K562 (cell line): ENCODE measurements at regions not wholly inside any gene's neighbourhood (a gene's known extent, or its start where the extent isn't known, plus 50 kb on each side); places are given as distances from the start of the nearest gene placed in this dataset.

Experiments used
- POLR2B ChIP-seq: fragments of 450-650 bp; IDR thresholded peaks from 2 replicates; pipeline ENCODE4 v1.6.1; 2018; ENCODE audit warnings: low read depth; ENCODE audit not compliant: partially characterized antibody
- YY1 ChIP-seq, 3 experiments: IDR thresholded peaks; 2 replicates each; pipeline ENCODE4 v1.6.1; 2011; ENCODE audit warnings: low read length in 2 of 3, mild to moderate bottlenecking in 2 of 3, moderate library complexity in 2 of 3, borderline replicate concordance in 1 of 3, control low read depth in 1 of 3, low read depth in 1 of 3; ENCODE audit not compliant: insufficient read depth in 3 of 3, insufficient replicate concordance in 2 of 3, control insufficient read depth in 1 of 3, insufficient read length in 1 of 3; ENCODE audit errors: extremely low read depth in 1 of 3
- ZNF561 ChIP-seq: fragments of 450-650 bp; formaldehyde crosslinking; conservative IDR thresholded peaks from 2 replicates; pipeline ENCODE4 v1.4.0; 2020; ENCODE audit warnings: mild to moderate bottlenecking, moderate library complexity
- ZNF717 ChIP-seq: fragments of 250-450 bp; sonication (Bioruptor Pico); IDR thresholded peaks from 2 replicates; pipeline ENCODE4 v1.5.0; 2021
- TF ChIP-seq, protein P1 (sequence below), 3 experiments: IDR thresholded peaks in 2 of 3; conservative IDR thresholded peaks in 1 of 3; 2 replicates each; pipeline ENCODE4 v1.5.1; 2011 to 2012; ENCODE audit warnings: low read length in 3 of 3, mild to moderate bottlenecking in 3 of 3, control low read depth in 2 of 3, improper control_type of control experiment in 1 of 3, inconsistent platforms in 1 of 3, low read depth in 1 of 3, mixed read lengths in 1 of 3, moderate library complexity in 1 of 3; ENCODE audit not compliant: insufficient read depth in 2 of 3

DNA sequence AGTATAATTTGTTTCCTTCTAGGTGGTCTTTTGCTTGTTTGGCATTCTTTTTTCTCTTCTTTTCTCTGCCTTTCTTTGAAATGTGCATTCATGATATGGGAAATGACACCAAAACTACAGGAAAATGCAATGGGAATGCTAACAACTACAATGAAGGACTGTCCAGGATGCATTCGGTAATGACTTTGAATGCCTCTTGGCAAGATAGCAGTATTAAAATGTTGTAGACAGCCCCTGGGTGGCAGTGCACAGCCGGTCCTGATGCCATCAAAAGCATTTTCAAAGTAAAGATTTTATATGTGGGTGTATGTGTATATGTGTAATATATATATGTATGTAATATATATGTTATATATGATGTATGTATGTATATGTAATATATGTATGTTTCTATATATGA lies 218.8 kb upstream of the MMS22L start:
- TF ChIP-seq ZNF717 (CRISPR knock-in tag) (no peak), ZNF561 (CRISPR knock-in tag) (no peak), YY1 (IDR thresholded peaks at IDR 0.05; ENCODE audit: borderline replicate concordance in 1 of 3, control insufficient read depth in 1 of 3, extremely low read depth in 1 of 3, insufficient read depth in 3 of 3, insufficient read length in 1 of 3, insufficient replicate concordance in 2 of 3, low read depth in 1 of 3, low read length in 2 of 3) (no peak), POLR2B (no peak)
- TF ChIP-seq, protein P1, sequence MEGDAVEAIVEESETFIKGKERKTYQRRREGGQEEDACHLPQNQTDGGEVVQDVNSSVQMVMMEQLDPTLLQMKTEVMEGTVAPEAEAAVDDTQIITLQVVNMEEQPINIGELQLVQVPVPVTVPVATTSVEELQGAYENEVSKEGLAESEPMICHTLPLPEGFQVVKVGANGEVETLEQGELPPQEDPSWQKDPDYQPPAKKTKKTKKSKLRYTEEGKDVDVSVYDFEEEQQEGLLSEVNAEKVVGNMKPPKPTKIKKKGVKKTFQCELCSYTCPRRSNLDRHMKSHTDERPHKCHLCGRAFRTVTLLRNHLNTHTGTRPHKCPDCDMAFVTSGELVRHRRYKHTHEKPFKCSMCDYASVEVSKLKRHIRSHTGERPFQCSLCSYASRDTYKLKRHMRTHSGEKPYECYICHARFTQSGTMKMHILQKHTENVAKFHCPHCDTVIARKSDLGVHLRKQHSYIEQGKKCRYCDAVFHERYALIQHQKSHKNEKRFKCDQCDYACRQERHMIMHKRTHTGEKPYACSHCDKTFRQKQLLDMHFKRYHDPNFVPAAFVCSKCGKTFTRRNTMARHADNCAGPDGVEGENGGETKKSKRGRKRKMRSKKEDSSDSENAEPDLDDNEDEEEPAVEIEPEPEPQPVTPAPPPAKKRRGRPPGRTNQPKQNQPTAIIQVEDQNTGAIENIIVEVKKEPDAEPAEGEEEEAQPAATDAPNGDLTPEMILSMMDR (IDR thresholded peaks at IDR 0.05 in 2 of 3, conservative IDR thresholded peaks at IDR 0.05 in 1 of 3; ENCODE audit: insufficient read depth in 2 of 3, low read depth in 1 of 3, low read length in 3 of 3), result no peak
